HG03342 (cell line): ENCODE measurements at regions not wholly inside any gene's neighbourhood (a gene's known extent, or its start where the extent isn't known, plus 50 kb on each side); places are given as distances from the start of the nearest gene placed in this dataset.

Experiments used
- ATAC-seq: cut with Tn5 transposase; IDR thresholded peaks from one replicate; pipeline ENCODE4 v1.9.1; 2021; ENCODE audit warnings: mild to moderate bottlenecking, moderate library complexity; ENCODE audit not compliant: unreplicated experiment

GRCh38 chr5:135249658-135250057, 149.4 kb downstream of the MACROH2A1 start:
- ATAC-seq, result no peak

- ATAC-seq, result no peak
Measured at GRCh38 chr5:135248801-135249231, 150.2 kb downstream of the MACROH2A1 start.

- ATAC-seq, result no peak
Measured at GRCh38 chr5:135246923-135247795, 151.9 kb downstream of the MACROH2A1 start.

GRCh38 chr5:135246605-135246922, 152.5 kb downstream of the MACROH2A1 start:
- ATAC-seq, result no peak

GRCh38 chr5:135245521-135246499, 153.2 kb downstream of the MACROH2A1 start:
- ATAC-seq, result no peak

GRCh38 chr5:135244620-135245021, 154.4 kb downstream of the MACROH2A1 start:
- ATAC-seq, result no peak

- ATAC-seq, result no peak
Measured at GRCh38 chr5:135243556-135244285, 155.3 kb downstream of the MACROH2A1 start.

- no peak for ATAC-seq
Measured at GRCh38 chr5:135242866-135243555, 156.0 kb downstream of the MACROH2A1 start.

- no peak for ATAC-seq
Measured at GRCh38 chr5:135242021-135242865, 156.8 kb downstream of the MACROH2A1 start.

GRCh38 chr5:135241536-135241935, 157.5 kb downstream of the MACROH2A1 start:
- no peak for ATAC-seq

GRCh38 chr5:135240781-135241360, 158.2 kb downstream of the MACROH2A1 start:
- ATAC-seq, result no peak

GRCh38 chr5:135240283-135240633, 158.8 kb downstream of the MACROH2A1 start:
- no peak for ATAC-seq

GRCh38 chr5:135239453-135240282, 159.4 kb downstream of the MACROH2A1 start:
- no peak for ATAC-seq

GRCh38 chr5:135238622-135239452, 160.2 kb downstream of the MACROH2A1 start:
- no peak for ATAC-seq

GRCh38 chr5:135237748-135238103, 161.3 kb downstream of the MACROH2A1 start:
- ATAC-seq, result no peak

GRCh38 chr5:135236908-135237747, 161.9 kb downstream of the MACROH2A1 start:
- no peak for ATAC-seq
